Ammon's horn (tissue), 1 donor: ENCODE measurements at regions not wholly inside any gene's neighbourhood (a gene's known extent, or its start where the extent isn't known, plus 50 kb on each side); places are given as distances from the start of the nearest gene placed in this dataset.

ENCODE experiments used
- DNase-seq: peaks from one replicate; pipeline ENCODE4 v3.0.0-alpha.2; 2016; ENCODE audit warnings: low spot score

DNA sequence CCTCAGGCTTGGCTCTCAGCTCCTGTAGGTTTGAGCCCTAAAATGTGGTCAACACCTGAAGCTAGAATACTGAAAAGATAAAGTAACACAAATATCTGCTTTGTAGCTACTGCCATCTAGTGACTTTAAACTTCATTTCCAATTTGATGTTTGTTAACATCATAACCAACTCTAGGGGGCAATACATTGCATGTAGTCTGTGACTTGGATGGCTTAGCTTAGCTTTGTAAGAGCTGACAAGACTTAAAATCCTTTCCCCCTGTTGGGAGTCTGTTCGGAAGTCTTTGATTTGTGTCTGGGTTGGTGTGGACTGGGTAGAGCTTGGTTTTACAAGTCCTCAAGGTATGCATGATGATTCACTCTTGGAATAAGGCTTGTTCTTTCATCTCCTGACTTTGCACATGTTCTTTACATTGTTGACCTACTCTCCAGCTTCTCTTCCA, 51.7 kb downstream of the SCN11A start:
- peak; percentile 63 for DNase-seq

DNA sequence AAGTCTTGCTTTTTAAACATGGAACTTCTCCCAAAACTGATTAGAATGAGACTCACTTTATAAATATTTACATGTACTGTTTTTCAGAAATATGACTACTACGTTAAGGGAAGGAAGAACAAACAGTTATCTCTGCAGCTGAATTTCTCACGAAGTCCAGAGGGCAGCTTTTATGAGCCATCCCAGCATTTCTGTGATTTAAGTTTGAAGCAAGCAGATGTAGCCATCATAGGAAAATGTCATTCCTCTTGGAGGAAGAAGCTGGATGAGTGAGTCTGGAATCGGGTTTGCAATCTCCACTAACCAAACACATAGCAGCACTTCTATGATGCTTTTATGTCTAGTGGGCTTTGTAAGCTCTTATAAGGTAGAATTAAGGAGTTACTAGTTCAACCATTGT, 53.7 kb downstream of the SCN11A start:
- no peak for DNase-seq

DNA sequence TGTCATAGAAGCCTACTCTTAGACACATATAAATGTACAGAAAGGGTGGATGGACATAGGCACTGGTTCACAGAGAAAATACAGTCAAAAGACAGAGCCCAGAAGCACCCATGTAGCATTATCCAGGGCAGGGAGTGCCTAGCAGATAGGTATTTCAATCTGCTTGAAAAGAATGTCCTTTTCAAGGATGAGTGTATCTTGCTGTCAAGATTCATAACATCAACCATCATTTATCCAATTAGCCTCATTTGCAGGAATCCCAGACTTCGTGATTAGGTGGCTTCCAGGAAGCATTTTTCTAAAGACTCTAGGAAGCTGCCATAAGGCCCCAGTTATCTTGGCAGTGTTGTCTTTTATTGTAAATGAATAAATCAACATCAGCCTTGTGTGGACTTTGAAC, 55.6 kb downstream of the SCN11A start:
- no peak for DNase-seq

DNA sequence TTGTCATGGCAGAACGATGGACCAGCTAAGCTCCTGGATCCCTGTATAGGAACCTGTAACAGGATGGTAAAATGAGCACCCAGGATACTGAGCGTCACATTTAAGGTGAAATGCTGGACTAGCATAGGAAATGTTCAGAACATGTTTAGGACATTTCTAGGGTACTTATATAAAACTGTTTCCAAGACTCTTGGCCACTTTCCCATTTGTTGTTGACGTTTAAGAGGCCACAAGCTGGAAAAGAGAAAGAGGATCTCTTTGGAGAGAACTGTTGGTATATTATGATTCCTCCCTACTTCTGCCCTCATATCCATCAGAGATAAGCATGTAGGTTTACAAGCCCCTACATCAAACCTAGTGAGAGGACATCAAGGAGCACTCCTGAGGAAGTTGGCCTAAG, 57.5 kb downstream of the SCN11A start:
- no peak for DNase-seq

DNA sequence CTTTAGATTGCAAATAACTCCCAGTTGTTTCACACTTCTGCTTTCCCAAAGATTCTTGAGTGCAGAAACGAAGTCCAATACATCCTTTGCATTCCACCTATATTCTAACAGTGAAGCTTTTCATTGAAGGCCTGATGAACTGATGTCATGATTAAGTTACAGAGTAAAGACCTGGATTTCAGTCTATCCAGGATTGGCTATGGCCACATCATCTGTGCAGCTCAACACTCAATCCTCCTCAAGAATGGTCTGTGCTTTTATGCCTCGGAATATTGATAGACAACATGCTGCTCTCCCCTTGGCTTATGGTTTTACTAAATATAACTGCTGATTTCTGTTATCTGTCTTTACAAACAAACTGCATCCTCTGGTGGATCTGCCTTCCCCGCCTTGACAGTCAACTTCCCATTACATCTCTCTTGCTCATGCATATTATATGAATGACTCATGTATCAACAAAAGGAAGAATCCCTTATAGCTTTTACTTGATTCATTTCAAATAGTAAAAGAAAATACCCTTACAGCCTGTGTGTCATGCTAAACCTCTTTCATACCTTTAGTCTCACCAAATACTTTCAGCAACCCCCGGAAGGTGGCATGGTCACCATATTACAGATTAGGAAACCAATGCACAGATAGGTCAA, 59.5 kb downstream of the SCN11A start:
- DNase-seq: no peak

DNA sequence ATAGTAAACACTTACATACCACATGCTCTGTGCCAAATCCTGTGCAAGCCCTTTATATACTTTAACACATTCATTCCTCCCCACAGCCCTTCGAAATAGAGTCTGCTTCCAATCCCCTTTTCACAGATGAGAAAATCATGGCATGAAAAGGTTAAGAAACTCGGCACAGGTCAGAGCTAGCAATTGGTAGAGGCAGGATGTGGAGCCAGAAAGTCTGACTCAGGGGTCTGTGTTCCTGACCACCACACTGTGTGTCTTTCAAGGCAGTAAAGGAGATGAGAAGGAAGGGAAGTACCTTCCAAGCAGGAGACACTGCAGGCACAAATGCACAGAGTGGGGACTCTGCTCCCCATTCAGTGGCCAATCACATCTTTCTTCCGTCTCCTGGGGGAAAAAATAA, 61.1 kb downstream of the SCN11A start:
- DNase-seq: no peak

DNA sequence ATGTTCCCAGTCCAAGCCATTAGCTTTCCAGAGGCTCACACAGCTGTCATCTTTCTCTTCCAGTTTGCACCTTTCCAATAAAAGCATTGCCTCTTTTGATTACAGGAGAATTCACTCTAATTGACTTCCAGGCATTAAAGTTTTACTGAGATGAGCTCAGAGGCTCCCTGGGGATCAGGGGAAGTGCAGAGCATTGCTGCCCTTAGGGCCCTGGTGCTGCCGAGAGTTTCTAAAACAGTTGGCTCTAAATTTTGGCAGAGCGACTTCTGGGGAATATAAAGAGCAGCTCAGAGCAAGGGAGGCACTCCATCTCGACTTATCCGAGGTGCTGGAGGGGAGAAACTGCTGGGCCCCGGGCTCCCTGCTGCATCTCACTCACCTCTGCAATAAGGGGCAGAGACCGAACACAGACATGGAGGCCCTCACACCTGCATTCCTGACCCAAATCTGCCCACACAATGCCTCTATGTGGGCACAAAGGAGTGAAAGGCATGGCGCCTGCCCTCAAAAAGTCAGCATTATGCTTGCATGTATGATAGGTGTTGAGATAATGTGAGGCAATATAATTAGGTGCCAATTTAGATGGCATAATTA, 61.7 kb downstream of the SCN11A start:
- DNase-seq: no peak

DNA sequence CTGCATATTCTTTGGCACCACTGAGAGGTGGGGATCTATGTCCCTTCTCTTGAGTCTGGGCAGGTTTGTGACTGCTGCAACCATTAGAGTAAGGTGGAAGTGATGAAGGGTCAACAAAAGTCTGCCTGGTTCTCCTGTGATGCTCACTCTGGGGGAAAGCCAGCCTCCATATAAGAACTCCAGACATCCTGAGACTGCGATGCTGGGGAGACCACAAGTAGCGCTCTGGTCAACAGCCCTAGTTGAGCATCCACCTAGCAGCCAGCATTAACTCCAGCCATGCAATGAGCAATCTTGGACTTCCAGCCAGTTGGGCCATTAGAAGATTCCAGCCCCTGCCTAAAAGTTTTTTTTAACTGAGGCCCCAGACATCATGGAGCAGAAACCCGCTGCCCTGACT, 62.8 kb downstream of the SCN11A start:
- no peak for DNase-seq

DNA sequence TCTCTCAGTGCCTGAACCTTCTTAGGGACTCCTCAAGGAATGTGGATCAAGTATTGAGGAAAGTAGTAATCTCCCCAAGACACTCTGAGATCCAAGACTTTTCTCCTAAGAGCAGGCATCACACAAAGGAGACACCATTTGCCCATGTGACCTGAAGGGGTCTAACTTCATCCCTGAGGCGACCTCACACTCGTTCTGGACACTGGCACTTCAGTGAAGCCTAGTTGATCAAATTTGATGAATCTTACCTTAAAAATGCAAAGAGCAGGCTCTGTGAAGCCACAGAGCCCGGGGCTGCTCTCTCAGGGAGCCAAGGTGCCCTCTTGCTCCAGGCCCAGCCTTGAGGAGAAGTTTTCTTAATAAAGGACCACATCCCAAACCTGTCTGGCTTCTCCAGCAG, 64.3 kb downstream of the SCN11A start:
- DNase-seq: no peak

DNA sequence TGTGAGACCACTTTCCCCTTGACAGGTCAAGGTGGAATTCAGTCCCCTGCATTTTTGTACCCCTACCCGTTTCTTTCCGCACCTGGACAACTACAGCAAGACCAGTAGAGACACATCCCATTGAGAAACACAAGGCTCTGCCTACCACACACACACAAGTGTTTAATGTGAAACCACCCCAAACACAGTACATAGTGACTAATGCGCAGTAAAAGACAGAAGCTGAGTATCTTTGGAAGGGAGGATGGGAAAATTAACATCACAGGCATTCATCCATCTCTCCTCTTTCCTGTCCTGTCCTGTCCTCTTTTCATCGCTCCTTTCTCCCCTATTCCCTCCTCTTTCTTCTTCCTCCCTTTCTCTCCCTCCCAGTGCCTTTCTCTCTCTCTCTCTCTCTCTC, 64.8 kb downstream of the SCN11A start:
- no peak for DNase-seq

DNA sequence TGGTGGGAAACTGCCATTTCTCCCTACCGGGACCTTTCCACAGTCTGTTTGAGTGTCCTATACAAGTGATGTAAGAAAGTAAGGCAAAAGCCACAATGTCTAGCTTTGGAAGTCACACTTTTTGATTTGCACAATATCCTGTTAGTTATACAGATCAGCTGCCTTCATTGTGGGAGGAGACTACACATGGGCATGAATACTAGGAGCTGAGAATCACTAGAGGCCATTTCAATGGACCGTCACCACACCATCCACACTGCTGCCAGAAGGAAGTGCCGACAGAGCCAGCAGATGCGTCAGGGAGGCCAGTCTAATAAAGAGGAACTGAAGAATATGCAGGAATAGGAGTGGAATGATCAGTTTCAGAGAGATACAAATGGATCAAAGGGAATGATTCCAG, 65.8 kb downstream of the SCN11A start:
- DNase-seq: no peak

DNA sequence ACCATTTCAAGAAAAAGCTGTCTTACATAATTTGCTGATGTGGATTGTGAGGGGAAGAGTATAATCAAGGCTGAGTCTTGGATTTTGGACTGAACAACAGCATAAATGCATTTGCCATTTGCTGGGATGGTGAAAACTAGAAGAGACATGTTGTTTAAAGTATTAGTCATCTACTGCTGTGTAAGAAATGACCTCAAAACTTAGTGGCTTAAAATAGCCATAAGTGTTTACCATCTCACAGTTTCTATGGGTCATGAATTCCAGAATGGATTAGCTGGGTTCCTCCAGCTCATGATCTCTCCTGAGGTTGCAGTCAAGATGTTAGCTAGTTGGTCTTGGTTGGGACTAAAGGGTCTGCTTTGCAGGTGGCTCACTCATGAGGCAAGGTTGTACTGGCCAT, 66.2 kb downstream of the SCN11A start:
- DNase-seq: no peak

DNA sequence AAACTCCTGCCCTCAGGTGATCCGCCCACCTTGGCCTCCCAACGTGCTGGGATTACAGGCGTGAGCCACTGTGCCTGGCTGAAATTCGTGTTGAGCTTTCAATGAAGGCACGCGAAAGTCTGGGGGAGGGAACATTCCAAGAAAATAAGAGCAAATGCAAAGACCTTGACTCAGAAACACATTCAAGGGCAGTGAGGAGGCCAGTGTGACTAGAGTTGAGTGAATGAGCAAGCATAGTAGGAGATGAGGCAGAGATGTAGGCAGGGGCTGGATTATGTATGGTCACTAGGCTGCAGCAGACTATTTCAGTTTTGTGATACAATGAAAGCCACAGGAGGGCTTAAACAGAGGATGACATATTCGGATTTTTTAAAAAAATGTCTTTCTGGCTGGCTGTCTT, 67.0 kb downstream of the SCN11A start:
- DNase-seq: no peak

DNA sequence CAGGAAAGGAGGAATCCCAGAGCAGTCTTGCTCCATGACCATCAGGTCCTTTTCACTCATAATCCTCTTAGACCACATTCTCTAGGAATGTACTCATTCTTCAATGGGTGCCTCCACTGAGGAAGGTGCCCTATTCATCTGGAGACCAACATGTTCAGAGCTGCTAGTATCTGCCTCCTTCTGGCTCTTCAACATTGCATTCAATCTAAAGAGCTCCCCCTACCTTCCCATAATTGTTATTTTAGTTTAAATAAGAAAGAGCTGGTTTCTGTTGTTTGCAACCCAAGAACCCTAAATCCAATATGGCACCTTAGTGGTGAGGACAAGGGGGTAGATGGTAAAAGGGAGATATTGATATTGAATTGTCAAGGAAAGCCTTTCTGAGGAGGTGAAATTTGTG, 67.6 kb downstream of the SCN11A start:
- no peak for DNase-seq

DNA sequence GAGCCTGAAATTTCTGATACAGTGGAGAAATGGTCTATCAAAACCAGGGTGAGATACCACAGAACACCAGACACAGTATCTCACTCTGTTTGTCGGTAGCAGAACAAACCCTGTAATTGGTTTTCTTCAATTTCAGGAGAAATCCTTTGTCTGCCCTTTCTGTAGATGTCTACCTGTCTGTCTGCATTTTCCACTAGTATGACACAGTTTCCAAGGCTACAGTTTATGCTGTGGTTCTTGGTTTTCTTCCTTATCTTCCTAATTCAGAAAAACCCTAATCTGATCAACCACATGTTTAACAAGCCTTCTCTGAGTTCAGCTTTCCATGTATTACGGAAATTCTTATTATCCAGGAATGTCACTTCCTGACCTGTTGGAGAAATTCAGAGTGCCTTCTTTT, 70.8 kb downstream of the SCN11A start:
- DNase-seq: no peak

DNA sequence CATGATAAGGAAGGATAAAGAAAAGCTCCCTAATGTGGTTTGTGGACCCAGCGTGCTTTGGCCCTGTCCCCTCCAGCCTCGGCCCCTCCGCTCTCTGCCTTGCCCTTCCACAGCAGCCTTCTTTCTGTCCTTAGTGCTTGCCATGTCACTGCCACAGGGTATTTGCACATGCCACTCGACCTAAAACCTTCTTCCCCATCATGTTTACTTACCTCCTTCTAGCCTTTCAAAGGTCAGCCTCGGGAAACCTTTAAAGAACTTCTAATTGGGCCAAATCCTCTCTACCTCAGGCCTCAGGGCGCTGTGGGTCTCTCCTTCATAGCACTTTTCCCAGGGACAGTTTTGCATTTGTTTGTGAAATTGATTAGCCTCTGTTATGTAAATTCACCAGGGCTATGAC, 73.0 kb downstream of the SCN11A start:
- DNase-seq: no peak

DNA sequence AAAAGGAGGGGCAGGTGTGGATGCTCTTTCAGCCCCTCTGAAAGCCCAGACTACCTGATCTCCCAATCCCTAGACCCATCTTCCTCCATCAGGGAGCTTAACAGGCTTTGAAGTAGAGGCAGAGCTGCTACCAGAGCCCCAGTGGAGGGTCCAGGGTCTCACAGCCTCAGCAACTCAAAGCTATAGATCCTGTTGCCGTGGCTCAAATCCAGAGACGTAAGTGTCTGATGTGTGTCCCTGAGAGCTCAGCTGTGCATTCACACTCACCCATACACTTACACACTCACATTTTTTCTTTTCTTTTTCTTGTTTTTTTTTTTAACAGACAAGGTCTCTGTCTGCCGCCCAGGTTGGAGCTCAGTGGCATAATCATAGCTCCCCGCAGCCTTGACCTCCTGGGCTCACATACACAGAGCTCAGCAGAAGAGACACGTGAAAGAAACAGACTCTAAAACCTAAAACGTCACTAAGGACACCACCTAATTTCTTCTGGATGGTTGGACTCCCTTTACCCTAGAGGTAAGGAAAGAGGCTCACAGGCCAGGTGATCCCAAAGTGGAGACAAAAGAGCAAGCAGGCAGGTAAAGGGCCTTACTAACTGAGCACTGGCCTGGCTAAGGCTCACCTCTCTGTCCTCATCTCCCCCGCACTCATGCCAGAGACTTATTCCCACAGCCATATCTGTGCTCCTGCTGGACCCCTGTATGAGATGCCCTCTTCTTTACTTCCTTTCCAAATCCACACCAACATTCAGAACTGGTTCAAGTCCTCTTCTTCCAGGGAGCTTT, 80.7 kb downstream of the SCN11A start:
- no peak for DNase-seq

DNA sequence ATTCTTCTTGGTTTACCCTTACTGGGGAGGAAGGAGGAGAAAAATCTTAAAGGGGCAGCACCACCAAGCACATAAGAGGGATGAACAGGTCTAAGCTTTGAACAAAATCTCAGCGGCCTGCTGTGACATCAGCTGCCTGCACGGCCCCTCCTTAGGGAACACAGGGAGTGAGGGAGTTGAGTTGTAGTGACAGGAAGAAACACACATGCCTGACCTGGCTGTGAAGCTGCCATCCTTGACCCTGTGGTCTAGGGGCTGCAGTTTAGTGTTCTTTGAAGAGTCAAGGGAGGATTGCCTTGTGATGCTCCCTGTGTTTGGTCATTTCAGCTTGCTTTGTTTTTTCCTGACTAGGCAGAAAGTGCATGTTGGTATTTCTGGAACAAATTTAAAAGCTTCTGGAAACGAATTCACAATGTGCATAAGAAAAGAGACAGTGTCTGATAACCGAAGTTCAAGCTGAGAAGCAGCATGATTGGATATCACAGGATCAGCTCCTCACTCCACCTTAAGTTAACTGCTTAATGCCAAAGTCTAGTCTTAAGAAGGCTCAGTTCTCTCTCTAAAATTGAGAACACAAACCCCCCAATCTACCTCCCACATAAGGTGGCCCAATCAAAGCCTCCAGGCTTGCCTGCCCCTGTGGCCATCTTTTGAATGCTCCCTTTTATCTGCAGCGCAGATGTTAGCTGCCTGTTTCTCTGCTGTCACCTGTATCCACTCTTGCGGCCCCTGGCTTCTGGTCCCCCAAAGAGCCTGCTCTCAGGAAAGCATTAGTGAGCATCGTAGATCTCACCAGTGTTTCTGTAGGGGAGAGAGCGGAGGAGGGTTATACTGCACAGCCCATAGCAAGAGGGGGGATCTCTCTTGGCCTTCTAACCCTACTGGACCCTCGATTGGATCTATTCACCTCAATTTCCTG, 82.2 kb downstream of the SCN11A start:
- no peak for DNase-seq

DNA sequence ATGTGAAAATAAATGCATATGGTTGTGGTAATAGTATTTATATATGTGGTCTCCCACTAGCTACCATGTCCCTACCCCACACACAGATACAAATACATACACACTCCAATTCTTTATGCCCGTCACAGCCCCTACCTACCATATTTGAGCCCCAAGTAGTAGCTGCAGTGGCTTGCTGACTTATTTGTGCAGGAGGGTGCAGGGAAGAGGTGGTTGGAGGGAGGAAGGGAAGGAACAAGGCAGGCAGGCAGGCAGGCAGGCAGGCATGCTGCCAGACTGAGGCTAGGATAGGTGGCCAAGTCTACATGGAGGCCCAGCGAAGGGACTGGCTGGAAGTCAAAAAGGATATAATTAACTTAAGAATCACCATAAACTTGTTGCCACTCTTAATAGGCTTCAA, 82.9 kb downstream of the SCN11A start:
- DNase-seq: no peak

DNA sequence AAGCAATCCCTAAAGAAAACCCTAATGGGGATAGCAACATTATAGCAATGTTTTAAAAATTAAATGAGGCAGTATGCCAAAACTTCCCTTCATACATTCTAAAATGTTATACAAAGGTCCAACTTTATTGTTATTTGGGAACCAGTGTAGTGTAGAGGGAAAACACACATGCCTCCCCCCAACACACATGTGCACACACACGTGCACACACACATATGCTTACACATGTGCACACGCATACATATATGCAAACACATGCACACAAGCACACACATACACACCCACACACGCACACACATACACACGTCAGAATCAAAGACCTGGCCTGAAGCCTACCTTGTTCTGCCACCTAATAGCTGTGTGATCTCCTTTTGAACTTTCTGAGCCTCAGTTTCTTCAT, 83.3 kb downstream of the SCN11A start:
- no peak for DNase-seq

DNA sequence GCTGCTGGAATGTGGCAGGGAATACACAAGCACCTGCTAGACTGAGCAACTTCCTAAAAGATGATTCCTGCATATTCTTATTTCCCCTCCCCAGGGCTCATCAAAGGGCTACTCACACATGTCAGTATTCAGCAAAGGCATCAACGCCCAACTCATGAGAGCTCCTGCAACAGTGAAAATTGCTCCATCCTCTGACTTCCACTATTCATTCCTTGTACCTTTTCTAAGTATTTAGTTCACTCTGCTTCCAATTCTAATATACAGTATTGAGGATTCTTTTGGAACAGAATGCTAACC, 84.1 kb downstream of the SCN11A start:
- DNase-seq: no peak

DNA sequence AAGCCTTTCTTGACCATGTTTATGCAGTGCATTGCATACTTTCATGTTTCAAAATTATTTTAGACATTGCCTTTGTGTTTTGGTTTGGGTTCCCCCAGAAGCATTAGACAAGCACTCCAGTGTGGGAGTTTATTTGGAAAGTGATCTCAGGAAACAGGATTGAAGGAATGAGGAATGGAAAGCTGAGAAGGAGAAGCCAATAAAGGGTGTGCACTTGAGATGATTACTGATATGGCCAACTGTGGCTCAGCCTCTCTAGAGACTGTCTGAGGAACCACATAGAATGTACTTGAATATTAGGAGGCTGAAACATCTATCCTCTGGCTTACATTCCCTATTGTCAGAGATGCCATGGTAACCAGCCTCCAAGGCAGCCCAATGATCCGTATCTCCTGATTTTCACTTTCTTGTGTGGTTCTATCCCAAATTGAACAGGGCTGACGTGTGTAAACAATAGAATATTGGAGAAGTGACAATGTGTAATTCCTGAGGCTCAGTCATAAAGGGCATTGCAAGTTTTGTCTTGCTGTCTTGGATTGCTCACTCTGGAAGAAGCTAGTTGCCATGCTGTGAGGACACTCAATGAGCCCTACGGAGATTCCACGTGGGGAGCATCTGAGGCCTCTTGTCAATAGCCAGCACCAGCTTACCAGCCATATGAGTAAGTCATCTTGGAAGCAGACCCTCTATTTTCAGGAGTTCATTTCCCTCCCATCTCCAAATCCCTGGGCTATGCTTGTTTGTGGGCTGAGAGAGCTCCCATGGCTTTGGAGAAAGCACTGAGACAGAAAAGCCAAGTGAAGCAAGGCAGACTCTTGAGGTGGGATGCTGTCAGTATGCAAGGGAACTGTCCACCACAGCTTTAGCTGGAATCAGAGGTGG, 84.7 kb downstream of the SCN11A start:
- no peak for DNase-seq
